H9 (cell line): ENCODE measurements at regions not wholly inside any gene's neighbourhood (a gene's known extent, or its start where the extent isn't known, plus 50 kb on each side); places are given as distances from the start of the nearest gene placed in this dataset.

ENCODE experiments used
- DNase-seq: peaks from one replicate; pipeline ENCODE4 v3.0.0-alpha.2; 2017
- H2AFZ ChIP-seq: one replicate; pipeline ENCODE4 v1.6.1; 2013; ENCODE audit warnings: mild to moderate bottlenecking, low read length, control low read depth, moderate library complexity
- H2AK5ac ChIP-seq: 2 replicates; pipeline ENCODE4 v1.6.1; 2013; ENCODE audit warnings: low read length, control low read depth, mixed read lengths; ENCODE audit not compliant: insufficient read length
- H2BK120ac ChIP-seq: one replicate; pipeline ENCODE4 v1.6.1; 2013; ENCODE audit warnings: low read depth, mild to moderate bottlenecking, low read length, control low read depth, inconsistent platforms; ENCODE audit not compliant: poor library complexity, severe bottlenecking
- H2BK12ac ChIP-seq: 2 replicates; pipeline ENCODE4 v1.6.1; 2013; ENCODE audit warnings: low read length, control low read depth, mixed read lengths, low read depth; ENCODE audit not compliant: insufficient read length
- H2BK15ac ChIP-seq: 2 replicates; pipeline ENCODE4 v1.6.1; 2013; ENCODE audit warnings: low read depth, low read length, control low read depth
- H2BK20ac ChIP-seq: one replicate; pipeline ENCODE4 v1.6.1; 2013; ENCODE audit warnings: low read depth, mild to moderate bottlenecking, low read length, control low read depth, inconsistent platforms; ENCODE audit not compliant: poor library complexity, severe bottlenecking
- H2BK5ac ChIP-seq: 2 replicates; pipeline ENCODE4 v1.6.1; 2013; ENCODE audit warnings: low read length, control low read depth, mixed read lengths; ENCODE audit not compliant: insufficient read length
- H3K14ac ChIP-seq: 2 replicates; pipeline ENCODE4 v1.6.1; 2013; ENCODE audit warnings: low read length, control low read depth; ENCODE audit not compliant: insufficient read depth
- H3K18ac ChIP-seq: 2 replicates; pipeline ENCODE4 v1.6.1; 2013; ENCODE audit warnings: low read depth, mild to moderate bottlenecking, mixed read lengths, low read length, control low read depth; ENCODE audit not compliant: insufficient read length
- H3K23ac ChIP-seq: 2 replicates; pipeline ENCODE4 v1.6.1; 2013; ENCODE audit warnings: low read length, control low read depth, mixed read lengths, low read depth; ENCODE audit not compliant: insufficient read length
- H3K23me2 ChIP-seq: 2 replicates; pipeline ENCODE4 v1.6.1; 2013; ENCODE audit warnings: low read depth, mild to moderate bottlenecking, mixed read lengths, low read length, control low read depth; ENCODE audit not compliant: insufficient read length, poor library complexity, severe bottlenecking
- H3K27ac ChIP-seq: 2 replicates; pipeline ENCODE4 v1.5.1; 2013; ENCODE audit warnings: low read length, control low read depth, mixed read lengths, low read depth; ENCODE audit not compliant: insufficient read length
- H3K27me3 ChIP-seq: 2 replicates; pipeline ENCODE4 v1.6.1; 2013; ENCODE audit warnings: low read length, control low read depth, inconsistent platforms; ENCODE audit not compliant: insufficient read depth
- H3K4ac ChIP-seq: 2 replicates; pipeline ENCODE4 v1.6.1; 2013; ENCODE audit warnings: low read depth, mild to moderate bottlenecking, control low read depth, inconsistent platforms, low read length, moderate library complexity
- H3K4me1 ChIP-seq: 2 replicates; pipeline ENCODE4 v1.6.1; 2013; ENCODE audit warnings: low read length, control low read depth, inconsistent platforms; ENCODE audit not compliant: insufficient read depth
- H3K4me2 ChIP-seq: 2 replicates; pipeline ENCODE4 v1.6.1; 2013; ENCODE audit warnings: low read length, control low read depth, mixed read lengths; ENCODE audit not compliant: insufficient read length, insufficient read depth
- H3K56ac ChIP-seq: 2 replicates; pipeline ENCODE4 v1.6.1; 2013; ENCODE audit warnings: low read depth, mild to moderate bottlenecking, mixed read lengths, low read length, control low read depth; ENCODE audit not compliant: insufficient read length
- H3K79me1 ChIP-seq: 2 replicates; pipeline ENCODE4 v1.6.1; 2013; ENCODE audit warnings: low read depth, mild to moderate bottlenecking, moderate library complexity, low read length, control low read depth, inconsistent platforms; ENCODE audit not compliant: insufficient read depth, poor library complexity, severe bottlenecking
- H3K79me2 ChIP-seq: 2 replicates; pipeline ENCODE4 v1.6.1; 2013; ENCODE audit warnings: low read length, control low read depth, inconsistent platforms; ENCODE audit not compliant: insufficient read depth
- H3K9ac ChIP-seq: 2 replicates; pipeline ENCODE4 v1.6.1; 2013; ENCODE audit warnings: low read length, control low read depth, mixed read lengths; ENCODE audit not compliant: insufficient read length; ENCODE audit errors: extremely low read depth
- H3K9me3 ChIP-seq: one replicate; pipeline ENCODE4 v1.6.1; 2013; ENCODE audit warnings: low read depth, low read length, inconsistent platforms; ENCODE audit not compliant: control insufficient read depth
- H3T11ph ChIP-seq: one replicate; pipeline ENCODE4 v1.6.1; 2013; ENCODE audit warnings: mild to moderate bottlenecking, low read length, control low read depth, inconsistent platforms
- H4K20me1 ChIP-seq: one replicate; pipeline ENCODE4 v1.6.1; 2013; ENCODE audit not compliant: control insufficient read depth, insufficient read length, insufficient read depth
- H4K5ac ChIP-seq: 2 replicates; pipeline ENCODE4 v1.6.1; 2013; ENCODE audit warnings: low read depth, mild to moderate bottlenecking, mixed read lengths, low read length, control low read depth; ENCODE audit not compliant: insufficient read length
- H4K8ac ChIP-seq: replicated peaks from 2 replicates; pipeline ENCODE4 v1.6.1; 2013; ENCODE audit warnings: low read length, control low read depth, mixed read lengths, low read depth; ENCODE audit not compliant: insufficient read length
- H4K91ac ChIP-seq: 2 replicates; pipeline ENCODE4 v1.6.1; 2013; ENCODE audit warnings: low read depth, mild to moderate bottlenecking, moderate library complexity, mixed read lengths, low read length, control low read depth; ENCODE audit not compliant: insufficient read length
- H3K27ac Mint-ChIP-seq, 3 experiments: 2 replicates in 2 of 3; 3 replicates in 1 of 3; pipeline ENCODE4 v1.8.0; 2020 to 2021; ENCODE audit warnings: mixed read lengths in 3 of 3, mild to moderate bottlenecking in 1 of 3, moderate library complexity in 1 of 3
- H3K27me3 Mint-ChIP-seq: 2 replicates; pipeline ENCODE4 v1.8.0; 2021; ENCODE audit warnings: low read depth, mild to moderate bottlenecking, moderate library complexity, mixed read lengths
- H3K36me3 Mint-ChIP-seq, 3 experiments: 2 replicates in 2 of 3; 3 replicates in 1 of 3; pipeline ENCODE4 v1.8.0; 2020 to 2021; ENCODE audit warnings: low read depth in 3 of 3, mixed read lengths in 3 of 3; ENCODE audit not compliant: insufficient read depth in 1 of 3
- H3K4me1 Mint-ChIP-seq, 2 experiments: 2 replicates each; pipeline ENCODE4 v1.8.0; 2020; ENCODE audit warnings: mixed read lengths in 2 of 2
- H3K4me3 Mint-ChIP-seq, 2 experiments: 2 replicates in 1 of 2; 3 replicates in 1 of 2; pipeline ENCODE4 v1.8.0; 2020 to 2021; ENCODE audit warnings: mild to moderate bottlenecking in 2 of 2, mixed read lengths in 2 of 2, moderate library complexity in 1 of 2
- H3K9me3 Mint-ChIP-seq, 2 experiments: 2 replicates in 1 of 2; 3 replicates in 1 of 2; pipeline ENCODE4 v1.8.0; 2020; ENCODE audit warnings: mild to moderate bottlenecking in 2 of 2, mixed read lengths in 2 of 2, moderate library complexity in 1 of 2
- WGBS: extraction: QIAGEN DNeasy Blood & Tissue Kit; methylation state at CpG from one replicate; pipeline ENCODE4 v1.1.7; 2013; ENCODE audit warnings: missing lambda C conversion rate, low lambda C conversion rate, mixed read lengths; ENCODE audit not compliant: insufficient read length; ENCODE audit errors: extremely low coverage; 5-methylcytosine and 5-hydroxymethylcytosine counted together
- TF ChIP-seq, protein P1 (sequence below): fragments of 200-600 bp; sonication (generic); conservative IDR thresholded peaks from 3 replicates; pipeline ENCODE4 v1.8.0; 2021; ENCODE audit warnings: antibody characterized with exemption, mild to moderate bottlenecking

GRCh38 chr10:61098966-61099365 is 155.0 kb upstream of the RHOBTB1 start:
- Histone ChIP-seq H3K27me3 (no peaks in the 10 kb centered on the region), H2AFZ (no peak overlapping the region), H3K79me2 (no peaks in the 10 kb centered on the region), H3K23ac (no peak overlapping the region), H4K20me1 (no peaks in the 10 kb centered on the region), H2BK12ac (no peak overlapping the region), H3K27ac (no peak overlapping the region), H3K9ac (no peak overlapping the region), H2BK120ac (no peak overlapping the region), H3K9me3 (no peaks in the 10 kb centered on the region), H3K4ac (no peak overlapping the region), H3K23me2 (no peaks in the 10 kb centered on the region), H2BK15ac (no peak overlapping the region), H3T11ph (no peak overlapping the region), H4K91ac (no peak overlapping the region), H4K5ac (no peak overlapping the region), H3K79me1 (no peaks in the 10 kb centered on the region), H3K4me1 (no peaks in the 10 kb centered on the region), H3K14ac (no peak overlapping the region), H3K4me2 (no peak overlapping the region), H3K18ac (no peak overlapping the region), H2BK20ac (no peak overlapping the region), H2BK5ac (no peak overlapping the region), H2AK5ac (no peak overlapping the region), H4K8ac (no peak overlapping the region), H3K56ac (no peak overlapping the region)
- H3K27ac Mint-ChIP-seq: no peak overlapping the region
- no peak overlapping the region for H3K4me3 Mint-ChIP-seq
- DNase-seq: no peak
- no peaks in the 10 kb centered on the region for H3K9me3 Mint-ChIP-seq
- H3K27me3 Mint-ChIP-seq: no peaks in the 10 kb centered on the region
- TF ChIP-seq, protein P1, sequence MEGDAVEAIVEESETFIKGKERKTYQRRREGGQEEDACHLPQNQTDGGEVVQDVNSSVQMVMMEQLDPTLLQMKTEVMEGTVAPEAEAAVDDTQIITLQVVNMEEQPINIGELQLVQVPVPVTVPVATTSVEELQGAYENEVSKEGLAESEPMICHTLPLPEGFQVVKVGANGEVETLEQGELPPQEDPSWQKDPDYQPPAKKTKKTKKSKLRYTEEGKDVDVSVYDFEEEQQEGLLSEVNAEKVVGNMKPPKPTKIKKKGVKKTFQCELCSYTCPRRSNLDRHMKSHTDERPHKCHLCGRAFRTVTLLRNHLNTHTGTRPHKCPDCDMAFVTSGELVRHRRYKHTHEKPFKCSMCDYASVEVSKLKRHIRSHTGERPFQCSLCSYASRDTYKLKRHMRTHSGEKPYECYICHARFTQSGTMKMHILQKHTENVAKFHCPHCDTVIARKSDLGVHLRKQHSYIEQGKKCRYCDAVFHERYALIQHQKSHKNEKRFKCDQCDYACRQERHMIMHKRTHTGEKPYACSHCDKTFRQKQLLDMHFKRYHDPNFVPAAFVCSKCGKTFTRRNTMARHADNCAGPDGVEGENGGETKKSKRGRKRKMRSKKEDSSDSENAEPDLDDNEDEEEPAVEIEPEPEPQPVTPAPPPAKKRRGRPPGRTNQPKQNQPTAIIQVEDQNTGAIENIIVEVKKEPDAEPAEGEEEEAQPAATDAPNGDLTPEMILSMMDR: no peak
- WGBS: no CpG with 5 or more reads among the region's 1 CpG
- H3K36me3 Mint-ChIP-seq: no peaks in the 10 kb centered on the region
- H3K4me1 Mint-ChIP-seq: no peaks in the 10 kb centered on the region
